NCI-H1694 (cell line): ENCODE measurements at regions not wholly inside any gene's neighbourhood (a gene's known extent, or its start where the extent isn't known, plus 50 kb on each side); places are given as distances from the start of the nearest gene placed in this dataset.

Experiments used
- DNase-seq: peaks from one replicate; lab custom pipeline; 2025; lab: John Stamatoyannopoulos, UW

DNA sequence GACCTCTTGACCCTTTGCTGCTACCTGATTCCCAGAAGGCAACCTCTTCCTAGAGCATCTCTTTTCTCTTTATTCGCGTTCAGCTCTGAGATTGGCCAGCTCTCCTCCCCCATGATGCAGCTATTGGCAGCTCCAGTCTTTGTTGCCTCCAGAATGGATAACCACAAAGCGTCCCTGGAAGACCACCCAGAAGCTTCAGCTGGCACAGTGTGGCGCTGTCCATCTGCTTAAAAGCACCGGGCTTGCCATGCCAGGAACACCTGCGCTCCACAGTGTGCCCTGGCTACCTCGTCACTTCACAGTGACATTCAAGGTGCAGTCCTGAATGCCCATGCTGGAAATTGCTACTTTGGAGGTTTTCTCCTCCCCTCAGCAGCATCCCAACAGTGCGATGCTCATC lies 353.9 kb downstream of the LMO4 start:
- DNase-seq: no peak

DNA sequence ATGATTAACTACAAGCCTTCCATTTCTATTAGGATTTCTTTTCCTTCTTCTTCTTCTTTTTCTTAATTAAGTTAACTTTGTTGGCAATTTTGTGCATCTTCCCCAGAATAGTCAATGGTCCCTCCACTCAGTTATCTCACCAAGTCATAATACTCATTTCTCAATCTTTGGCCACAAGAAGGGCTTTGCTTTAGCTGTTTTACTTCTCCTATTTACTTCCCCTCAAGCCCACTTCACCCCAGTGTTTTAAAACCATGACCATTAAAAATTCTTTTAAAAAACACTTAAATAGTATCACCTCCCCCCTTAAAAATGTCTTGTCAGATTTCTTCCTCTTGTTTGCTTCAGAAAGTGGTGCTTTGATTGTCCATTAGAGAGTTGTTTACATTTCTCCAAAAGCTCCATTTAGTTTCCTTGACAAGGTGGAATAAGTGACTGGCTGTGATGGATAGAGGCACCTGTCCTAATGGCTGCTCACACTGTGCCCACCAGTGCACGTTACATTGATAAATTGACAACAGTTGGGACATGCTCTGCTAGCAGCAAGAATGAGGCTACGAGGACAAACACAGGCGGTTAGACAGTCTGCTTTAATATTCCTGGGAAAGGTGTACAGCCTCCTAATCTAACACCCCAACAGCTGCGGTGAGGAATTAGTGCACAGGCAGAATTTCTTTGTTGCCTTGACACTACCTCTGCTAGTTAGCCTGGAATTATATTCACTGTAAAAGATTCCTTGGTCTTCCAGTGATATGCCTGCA lies 354.7 kb downstream of the LMO4 start:
- DNase-seq: no peak

DNA sequence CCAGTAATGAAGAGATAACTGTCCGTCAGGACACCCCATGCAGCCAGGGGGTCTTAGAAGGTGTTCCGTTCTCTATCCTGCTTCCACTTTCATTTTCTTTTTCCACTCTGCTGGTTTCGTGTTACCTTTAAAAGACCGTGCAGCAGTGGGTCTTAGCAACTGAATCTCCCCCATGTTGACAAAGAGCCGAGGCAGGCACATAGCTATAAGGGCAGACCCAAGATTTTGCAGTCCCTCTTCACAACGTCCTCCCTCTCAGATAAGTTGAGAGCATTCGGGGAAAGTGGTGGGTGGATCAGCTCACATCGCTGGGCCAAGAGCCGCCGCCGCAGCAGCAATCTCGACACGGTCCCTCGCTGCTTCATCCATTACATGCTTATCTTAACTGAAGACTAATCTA lies 355.5 kb downstream of the LMO4 start:
- no peak for DNase-seq

DNA sequence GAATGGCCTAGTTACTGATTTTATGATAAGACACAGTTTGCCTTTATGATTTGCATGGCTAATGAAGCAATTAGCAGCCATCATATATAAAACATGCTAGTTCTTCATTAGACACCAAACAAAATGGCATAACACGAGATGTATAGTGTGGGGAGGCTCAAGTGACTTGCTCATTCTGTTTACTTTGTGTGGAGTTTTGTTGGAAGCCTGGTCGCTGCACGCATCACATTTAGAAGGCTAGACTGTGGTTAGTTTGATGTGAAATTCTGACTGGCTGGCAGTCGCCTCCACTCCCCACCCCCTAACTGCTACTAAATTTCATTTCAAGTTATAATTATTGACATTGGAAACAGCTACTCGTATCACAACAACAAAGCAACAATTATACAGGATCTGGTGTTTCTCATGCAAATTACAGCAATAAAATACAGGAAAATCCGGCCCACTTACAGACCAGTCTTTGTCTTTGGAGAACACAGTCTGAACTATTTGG lies 356.1 kb downstream of the LMO4 start:
- no peak for DNase-seq

DNA sequence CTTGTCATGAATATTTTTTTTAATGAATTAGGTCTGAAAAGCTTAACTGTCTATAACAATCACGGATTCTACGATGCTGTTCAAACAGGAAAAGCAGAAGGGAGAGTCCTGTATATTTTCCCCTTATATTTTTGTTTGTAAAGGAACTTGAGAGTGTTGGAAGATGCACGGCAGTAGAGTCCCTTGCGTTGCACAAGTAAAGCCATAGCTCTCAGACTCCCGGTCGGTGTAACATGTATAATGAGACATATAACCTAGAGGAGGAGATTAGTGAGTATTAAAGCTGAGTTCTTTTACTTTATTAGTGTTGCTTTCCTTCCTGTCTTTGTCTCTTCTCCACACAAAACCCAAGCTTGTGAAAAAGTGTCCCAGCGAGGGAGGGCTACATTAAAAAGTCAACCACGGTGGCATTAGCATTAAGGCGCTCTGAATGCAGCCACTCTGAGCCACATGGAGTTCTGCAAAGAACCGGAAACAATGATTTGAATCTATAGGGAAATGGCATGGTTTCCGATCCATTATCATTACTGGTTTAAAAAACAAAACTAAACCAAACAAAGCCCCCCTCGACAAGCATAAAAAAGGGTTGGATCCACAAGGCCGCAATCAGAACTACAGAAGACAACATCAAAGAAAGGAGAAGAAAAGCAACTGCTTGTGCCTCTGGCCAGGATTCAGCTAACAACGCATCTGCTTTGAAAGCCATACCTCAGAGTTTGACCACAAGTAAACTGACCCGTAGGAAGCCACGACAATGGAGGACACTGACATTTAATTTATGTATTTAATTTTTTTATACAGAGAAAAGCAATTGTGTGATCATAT lies 356.8 kb downstream of the LMO4 start:
- no peak for DNase-seq

DNA sequence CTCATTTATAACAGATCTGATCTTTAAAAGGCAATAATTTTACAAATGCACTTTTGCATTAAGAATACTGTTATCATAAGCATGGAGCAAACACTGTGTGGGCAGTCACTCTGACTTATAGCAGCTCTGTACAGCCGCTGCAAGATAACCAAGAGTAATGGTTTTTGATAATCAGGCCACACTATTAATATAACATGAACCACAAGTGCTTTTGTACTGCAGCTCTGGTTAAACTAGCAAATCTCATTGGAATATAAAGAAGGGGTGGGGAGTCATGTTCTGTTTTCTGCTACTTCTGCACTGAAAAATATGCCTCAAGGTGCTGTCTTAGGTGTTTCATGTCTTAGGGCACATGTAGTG lies 357.4 kb downstream of the LMO4 start:
- DNase-seq: no peak

DNA sequence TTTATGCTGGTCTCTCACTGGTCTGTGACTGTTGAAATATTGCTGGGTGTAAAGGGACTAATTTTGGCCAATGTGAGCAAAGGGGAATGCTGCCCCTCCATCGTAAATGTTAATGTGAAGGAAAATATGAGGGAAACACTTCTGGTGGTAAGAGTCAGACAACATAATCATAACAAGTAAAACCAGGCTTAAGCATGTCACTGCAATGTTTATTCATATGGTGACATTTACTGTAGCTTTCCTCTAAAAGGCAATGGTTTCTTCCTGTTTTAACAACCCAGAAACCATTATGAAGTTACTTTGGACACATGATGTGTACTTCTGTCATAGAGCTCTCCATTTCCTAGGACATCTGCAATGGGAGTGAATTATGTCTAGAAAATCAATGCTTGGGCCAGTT lies 358.0 kb downstream of the LMO4 start:
- DNase-seq: no peak

DNA sequence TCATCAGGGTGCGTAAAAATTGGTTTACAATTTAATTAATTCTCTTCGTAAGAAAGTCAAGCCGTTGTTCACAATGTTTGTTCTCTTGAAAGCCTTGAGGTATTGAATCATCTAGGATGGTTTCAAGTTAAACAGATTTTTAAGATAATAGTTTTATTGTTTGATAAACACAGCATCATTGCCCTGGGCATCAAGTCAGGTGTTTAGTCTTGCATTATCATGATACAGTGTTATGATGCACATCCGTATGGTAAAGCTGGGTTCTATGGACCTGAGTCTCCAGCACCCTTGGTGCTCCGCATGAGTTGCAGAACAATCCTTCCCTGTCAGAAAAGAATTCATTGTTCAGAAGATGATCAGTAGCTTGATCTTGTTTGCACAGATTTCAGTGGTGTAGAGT lies 359.5 kb downstream of the LMO4 start:
- no peak for DNase-seq

DNA sequence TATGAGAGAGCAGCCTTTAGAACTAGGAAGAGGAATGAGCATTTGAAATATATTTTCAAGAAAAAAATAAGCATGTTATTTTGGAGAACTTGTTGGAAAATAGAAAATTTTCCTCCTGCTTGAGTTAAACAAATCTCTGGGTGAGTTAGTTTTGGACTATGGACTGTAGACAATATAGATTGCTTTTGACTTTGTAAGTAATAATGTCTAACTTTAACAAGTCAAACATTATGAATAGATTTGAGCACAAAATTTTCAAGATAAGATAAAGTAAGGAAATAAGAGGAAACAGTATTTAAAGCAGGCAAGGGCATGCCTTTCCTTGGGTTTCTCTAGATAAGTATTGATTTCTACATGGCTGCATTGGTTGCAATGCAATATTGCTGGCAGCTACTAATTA lies 360.8 kb downstream of the LMO4 start:
- DNase-seq: no peak

DNA sequence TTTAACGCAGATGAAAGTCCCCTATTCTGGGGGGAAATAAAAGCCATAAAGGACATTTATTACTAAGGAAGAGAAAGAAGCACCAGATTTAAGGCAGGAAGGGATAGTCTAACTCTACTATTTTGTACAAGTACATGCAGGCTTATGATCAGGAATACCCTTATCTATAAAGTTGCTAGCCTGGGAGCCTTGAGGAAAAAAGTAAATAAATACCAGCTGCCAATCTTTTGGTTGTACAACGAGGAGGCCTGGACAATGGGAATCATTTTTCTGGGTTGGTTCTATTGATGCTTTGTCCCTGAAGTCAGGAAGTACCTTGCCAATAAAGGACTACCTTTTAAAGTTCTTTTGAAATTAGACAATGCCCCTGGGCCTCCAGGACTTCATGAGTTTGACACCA lies 367.8 kb downstream of the LMO4 start:
- no peak for DNase-seq

DNA sequence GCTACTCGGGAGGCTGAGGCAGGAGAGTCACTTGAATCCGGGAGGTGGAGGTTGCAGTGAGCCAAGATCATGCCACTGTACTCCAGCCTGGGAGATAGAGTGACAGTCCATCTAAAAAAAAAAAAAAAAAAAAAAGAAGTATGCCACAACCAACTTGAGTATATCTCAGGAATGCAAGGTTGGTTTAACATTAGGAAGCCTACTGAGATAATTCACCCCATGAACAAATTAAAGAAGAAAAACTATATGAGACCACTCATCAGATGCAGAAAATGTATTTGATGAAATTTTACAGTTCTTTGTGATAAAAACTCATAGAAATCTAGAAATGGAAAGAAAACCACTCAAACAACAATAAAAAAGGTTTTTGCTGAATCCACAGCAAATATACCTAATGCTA lies 373.8 kb downstream of the LMO4 start:
- no peak for DNase-seq

DNA sequence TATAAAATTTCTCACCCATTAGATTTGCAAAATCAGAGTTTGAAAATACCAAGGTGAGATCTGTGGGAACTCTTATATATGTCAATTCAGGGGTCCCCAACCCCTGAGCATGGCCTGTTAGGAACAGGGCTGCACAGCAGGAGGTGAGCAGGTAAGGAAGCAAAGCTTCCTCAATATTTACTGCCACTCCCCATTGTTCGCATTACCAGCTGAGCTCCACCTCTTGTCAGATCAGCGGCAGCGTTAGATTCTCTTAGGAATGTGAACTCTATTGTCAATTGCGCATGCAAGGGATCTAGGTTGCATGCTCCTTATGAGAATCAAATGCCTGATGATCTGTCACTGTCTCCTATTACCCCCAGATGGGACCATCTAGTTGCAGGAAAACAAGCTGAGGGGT lies 376.6 kb downstream of the LMO4 start:
- no peak for DNase-seq

DNA sequence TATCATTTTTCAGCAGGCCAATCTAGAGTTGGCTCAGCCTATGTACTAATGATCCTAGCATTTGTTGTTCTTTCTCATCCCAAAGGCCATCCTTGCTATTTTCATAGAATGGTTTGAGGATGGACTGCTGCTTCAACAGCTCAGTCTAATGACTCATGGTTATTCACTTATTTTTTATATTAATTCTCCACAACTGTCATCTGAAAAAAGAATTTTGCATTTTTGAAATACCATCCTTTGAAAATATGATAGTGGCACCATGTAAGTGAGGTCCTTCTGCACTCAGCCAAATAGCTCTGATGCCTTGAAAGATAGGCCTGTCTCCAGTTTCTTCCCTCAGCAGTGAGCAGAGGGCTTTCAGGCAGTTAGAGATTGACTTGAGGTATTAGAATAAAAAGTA lies 377.5 kb downstream of the LMO4 start:
- no peak for DNase-seq

DNA sequence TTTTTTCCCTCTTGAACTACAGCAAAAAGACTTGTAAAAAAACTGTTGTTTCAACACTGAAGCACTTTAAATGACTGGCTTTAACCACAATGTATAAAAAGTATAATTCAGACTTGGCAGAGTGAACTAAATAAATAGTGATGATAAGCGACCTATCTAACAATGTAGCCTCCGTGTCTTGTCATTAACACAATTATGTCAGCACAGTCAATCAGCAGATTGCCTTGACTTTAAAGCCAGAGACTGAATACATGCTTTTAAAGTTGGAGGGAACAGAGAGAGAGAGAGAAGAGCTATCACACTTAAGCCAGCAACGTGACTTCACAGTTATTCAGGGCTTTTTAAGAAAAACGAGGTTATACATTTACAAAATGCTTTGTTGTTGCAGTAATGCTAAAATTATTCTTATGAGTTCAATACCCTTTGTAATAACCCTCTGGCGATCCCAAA lies 378.1 kb downstream of the LMO4 start:
- DNase-seq: no peak

DNA sequence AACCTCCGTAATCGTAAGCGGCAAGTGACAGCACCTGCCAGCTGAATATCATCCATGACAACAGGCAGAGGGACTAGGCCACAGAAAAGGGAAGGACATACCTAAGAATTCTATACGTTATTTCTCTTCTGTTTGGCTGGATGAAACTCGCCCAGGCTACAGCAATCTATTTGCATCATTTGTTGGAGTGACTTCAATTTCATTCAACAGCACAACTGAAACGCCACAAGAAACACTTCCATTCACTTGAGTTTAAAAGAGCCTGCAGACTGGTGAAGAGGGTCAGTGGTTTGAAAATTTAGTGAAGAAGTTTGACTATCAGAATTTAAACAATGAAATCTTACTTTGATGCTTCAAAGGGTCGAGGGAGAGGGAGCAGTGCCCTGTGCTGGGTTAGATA lies 378.7 kb downstream of the LMO4 start:
- no peak for DNase-seq

DNA sequence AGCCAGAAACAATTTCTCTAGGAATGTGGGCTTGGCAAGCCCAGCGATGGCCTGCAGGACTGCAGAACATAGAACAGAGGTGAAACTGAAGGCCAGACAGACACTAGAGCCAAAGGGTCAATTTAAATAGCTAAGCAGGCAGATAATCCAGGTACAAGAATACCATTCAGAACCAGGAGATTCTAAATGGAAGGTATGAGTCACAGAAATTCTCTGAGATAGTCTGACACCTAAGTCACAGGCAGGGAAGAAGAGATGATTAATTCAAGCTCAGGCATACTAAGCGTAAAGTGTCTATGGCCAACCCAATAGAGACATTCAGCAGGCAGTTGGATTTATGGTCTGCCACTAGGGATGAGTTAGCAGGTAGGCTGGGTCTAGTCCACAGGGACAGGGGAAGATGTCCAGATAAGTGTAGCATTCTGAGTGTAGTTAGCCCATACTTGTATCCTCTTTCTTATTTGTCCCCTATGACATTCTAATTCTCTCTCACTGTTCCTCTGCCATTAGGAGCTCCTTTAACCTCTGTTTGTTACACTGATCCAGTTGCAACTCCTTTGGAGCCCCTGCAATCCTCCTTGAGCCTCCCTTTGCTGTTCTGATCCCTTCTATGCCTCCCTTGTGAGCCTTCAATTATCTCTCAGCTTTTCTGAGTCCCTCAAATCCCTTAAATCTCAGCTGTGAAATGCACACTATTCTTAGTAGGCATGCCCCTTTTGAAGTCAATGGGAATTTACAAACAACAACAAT lies 383.8 kb downstream of the LMO4 start:
- no peak for DNase-seq

DNA sequence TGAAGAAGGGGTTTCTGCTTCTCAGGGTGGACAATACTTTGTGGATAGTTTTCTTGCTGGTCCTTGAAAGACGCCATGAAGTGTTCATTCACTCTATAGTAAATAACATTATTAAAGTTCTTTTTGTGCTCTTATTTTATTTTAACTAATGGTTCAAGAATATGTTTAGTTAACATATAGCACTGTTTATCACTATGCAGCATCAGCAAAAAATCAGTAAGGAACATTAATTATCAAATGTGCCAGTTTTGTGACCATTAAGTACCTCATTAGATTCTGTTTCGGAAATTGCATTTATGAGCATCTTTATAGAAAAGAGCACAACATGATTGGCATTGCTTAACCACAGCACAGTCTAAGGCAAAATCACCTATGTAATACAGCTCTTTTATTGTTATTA lies 385.6 kb downstream of the LMO4 start:
- no peak for DNase-seq

DNA sequence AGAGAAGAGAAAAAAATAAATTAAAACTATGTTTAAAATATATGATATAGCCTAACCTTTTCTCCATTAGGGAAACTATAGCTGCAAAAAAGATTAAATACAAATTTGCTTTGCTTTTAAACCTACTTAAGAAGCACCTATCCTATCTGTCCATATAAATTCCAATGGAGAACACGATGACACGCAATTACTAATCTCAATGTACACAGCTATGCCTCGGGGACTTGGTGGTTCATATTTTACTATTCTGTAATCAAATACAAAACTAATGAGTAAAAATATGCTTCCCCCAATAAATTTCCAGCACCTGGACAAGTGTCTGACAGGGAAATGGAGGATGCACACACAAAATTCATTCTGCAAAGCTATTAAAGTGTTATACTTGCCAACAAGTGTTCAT lies 386.4 kb downstream of the LMO4 start:
- no peak for DNase-seq

DNA sequence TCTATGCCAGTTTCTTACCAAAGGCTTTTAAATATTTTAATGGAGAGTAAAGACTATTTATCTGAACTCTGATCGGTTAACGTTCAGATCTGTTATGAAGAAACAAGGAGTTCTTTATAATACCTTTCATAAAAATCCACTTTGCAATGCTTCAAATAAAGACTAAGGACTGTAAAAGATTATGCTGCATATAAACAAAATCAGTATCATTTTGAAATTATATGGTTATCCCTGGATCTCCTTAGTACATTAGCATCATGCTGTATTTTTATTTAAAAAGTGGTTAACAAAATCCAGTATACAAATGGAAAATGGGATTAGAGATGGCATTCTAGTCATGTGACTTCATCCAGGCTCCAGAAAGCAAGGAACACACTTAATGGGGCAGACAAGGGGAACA lies 386.8 kb downstream of the LMO4 start:
- DNase-seq: no peak

DNA sequence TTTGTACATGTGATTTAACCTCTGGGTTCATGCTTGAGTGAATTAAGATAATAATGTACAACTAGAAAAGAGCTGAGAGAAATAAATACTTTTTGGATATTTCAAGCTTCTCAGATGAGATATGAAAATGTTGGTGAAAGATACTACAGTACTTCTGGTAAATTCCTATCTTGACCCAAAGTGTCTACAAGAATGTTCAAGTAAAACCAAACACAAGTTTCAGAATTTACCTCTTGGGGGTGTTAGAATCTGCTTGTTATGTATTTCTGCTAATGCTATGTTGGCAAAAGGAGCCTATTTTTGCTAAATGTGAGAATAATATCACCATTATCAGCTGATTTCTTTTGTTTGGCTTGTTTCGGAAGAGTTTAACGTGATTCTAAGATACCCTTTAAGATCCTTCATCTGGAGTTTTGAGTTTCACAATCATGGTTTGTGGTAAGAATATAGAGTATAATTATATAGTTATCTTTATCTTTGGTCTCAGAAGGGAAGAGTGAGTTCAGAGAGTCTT lies 388.5 kb downstream of the LMO4 start:
- DNase-seq: no peak

DNA sequence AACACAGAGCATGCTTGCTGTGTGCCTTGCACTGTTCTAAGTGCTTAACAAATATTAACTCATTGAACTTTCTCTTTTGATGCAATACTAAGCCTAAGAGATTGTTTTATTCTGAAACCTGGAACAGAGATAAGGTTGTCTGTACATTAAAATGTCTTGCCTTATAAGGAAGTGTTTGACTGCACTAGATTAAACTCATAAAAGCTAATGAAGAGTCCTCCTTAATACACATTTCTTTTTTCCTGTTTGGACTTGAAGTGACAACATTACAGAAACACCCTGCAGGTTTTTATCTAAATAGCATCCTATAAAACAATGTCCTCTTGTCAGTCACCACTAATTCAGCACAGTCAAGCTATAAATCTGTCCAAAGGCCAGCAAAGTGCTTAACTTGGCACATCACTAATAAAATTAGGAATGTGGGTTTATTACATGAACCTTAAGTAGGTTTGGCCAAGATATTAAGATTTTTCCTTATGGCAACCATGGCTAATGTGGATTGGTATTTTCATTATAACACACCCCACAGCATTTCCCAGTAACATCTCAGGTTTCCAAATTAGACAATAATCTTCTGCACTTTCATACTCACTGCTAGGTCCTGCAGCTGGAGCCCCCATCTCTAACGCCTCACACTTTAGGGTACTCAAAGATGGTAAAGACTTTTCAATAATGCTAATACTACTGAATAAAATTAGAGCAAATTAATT lies 389.7 kb downstream of the LMO4 start:
- DNase-seq: no peak

DNA sequence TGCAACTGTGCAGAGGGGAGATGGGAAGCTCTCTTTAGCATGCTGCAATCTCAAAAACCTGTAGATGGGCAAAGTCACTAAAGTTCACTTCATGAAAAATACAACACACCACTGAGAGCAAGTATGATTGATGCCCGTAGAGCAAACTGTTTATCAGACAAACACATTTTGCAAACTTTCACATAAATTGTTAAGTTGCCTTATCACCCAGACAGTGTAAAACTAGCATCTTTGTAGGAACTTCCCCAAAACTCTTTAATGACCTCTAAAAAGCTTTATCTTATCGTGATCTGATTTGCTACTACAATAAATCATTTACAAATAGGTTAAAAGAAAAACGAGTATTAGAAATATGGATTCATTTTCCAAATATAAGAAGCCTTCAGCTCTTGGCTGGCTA lies 391.0 kb downstream of the LMO4 start:
- no peak for DNase-seq
